GM21529 (cell line): ENCODE measurements at regions not wholly inside any gene's neighbourhood (a gene's known extent, or its start where the extent isn't known, plus 50 kb on each side); places are given as distances from the start of the nearest gene placed in this dataset.

Source experiments
- ATAC-seq: cut with Tn5 transposase; IDR thresholded peaks from one replicate; pipeline ENCODE4 v1.9.1; 2021; ENCODE audit not compliant: unreplicated experiment

DNA sequence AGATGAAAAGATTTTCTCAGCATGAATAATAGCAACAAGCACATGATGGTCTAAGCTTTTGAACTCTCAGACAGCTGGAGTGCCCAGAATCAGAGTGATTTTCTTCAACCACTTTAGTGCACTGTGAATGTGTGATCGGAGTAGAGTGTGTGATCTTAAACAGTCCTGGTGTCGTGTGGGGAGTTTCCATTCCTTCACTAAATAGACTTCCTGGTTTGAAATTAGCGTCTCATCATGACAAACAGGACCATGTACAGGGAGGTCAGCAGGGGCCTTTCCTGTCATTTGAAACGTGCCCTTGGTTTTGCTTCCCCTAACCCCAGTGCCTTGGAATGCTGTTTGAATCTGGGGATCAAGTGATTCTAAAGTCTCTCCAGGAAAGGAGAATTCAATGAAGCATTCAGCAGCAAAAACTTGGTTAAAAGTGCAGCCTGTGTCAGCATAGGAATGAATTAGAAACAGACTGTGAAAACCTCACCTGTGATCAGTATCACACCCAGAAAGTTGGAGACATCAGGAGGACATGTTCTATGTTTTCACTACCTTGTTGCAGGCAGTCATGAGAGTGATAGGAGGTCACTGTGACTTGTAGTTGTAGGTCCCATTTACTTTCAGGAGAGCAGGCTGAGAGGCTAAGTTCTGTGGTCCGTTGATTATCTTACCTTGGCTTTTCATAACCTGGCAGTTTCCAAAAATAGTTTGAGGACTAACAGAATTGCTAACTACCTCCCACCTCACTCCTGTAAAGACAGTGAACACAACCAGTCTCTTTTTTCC lies 400.3 kb downstream of the MTX2 start:
- ATAC-seq, result peak; percentile 56

GRCh38 chr2:176675271-176675949 lies 406.2 kb downstream of the MTX2 start:
- ATAC-seq, result no peak

- no peak for ATAC-seq
Observed at GRCh38 chr2:176677746-176678265, 408.6 kb downstream of the MTX2 start.

DNA sequence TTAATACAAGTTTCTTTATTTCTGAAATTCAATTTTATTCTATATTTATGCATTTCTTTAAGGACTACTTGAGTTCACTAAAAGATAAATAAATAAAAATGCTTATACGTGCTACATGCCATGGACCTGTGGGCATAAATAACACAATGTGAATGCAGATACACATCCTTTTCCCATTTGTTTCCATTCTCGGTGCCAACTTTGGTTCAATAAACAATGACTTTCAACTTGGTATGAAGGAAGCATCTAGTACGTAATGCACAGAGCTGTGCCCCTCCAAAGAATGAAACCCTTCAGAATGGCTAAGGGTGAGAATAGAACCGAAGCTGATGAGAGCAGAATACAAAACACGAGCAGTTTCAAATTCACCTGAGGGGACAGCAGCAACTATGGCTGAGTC lies 409.3 kb downstream of the MTX2 start:
- no peak for ATAC-seq

DNA sequence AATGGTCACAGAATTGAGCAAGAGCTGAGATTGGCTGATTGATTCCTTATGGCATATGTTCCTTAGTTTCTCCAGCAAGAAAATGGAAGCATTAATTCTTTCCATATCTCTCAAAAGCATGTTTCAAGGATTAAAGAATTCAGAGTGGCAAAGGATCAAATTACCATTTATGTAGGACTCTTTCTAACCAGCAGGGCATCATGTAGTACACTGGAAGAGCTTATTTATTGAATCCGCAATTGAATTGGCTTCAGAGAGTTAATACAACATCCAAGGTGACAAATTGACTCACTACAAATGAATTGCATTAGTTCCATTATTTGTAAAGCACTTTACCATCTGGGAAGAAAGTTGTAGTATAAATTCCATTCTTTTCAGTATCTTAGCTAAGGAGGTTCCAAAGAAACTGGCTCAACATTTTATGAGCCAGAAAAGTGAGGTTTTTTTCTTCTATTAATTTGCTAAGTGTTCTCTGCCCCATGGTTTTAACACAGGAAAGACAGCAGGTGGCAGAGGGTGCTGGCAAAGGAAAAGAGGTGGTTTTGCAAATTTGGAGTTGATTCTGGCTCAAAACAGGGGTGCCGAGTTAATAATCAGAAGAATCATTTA lies 409.9 kb downstream of the MTX2 start:
- ATAC-seq, result no peak

DNA sequence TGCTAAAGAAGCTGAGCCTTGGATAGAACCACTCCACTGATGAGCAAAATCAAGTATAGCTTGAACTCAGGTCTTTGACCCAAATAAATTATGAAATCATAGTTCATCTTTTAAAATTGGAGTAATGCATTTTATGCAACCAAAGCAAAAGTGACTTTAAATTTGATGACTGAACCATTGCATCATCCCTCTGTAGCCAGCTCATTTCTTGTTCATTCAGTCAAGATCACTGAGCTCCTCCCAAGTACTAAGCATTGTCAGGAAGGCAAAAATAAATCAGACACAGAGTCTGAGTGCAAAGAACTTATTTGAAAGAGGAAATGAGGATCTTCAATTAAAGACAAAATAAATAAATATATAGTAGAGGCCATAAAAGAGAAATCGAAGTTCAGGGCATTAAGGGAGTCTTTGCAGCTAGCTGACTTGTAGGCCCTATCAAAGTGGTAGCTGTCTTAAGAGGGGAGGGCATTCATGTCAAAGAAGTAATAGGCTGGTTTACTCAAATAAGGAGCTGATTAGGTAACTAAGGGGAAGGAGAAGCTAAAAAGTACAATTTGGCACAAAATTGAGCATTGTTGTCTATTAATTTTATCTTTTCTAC lies 411.8 kb downstream of the MTX2 start:
- ATAC-seq, result no peak

GRCh38 chr2:176681584-176682115 lies 412.4 kb downstream of the MTX2 start:
- no peak for ATAC-seq

DNA sequence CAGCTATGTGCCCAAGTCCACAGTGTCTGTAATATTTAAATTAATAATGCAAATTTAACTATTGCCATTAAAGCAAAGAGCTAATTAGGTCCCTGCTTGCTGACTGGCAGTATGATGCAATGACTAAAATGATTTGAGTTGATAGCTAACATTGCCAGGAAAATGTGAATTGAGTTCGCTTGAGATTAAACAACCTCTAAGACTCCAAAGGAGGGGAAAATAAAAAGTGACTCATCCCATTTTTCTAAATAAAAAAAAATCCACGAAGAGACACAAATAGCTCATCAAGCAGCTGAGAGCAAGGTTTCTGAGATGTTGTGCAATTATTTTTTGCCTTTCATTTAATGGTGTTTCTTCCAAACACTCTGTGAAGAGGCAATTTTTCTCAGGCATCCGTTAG lies 413.0 kb downstream of the MTX2 start:
- ATAC-seq, result no peak

- ATAC-seq, result no peak
Observed at GRCh38 chr2:176683618-176684111, 414.4 kb downstream of the MTX2 start.

DNA sequence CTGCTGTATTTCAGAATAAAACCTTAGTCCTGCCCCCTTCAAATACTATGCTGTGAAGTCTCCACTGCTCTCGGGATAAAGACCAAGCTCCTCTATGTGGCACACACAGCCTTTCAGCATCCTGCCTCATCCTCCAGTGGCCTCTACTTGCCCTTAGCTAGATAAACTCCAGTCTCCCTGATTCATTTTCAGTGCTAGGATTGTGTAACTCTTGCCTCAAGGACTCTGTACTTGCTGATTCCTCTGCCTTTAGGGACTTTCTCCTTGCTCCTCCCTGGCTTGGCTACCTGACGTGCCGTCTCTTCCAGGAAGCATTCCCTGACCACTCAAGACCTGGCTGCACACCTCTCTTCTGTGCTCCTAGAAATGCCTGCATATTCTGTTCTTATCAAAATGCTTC lies 416.7 kb downstream of the MTX2 start:
- no peak for ATAC-seq

GRCh38 chr2:176686328-176686727 lies 417.1 kb downstream of the MTX2 start:
- ATAC-seq, result no peak

DNA sequence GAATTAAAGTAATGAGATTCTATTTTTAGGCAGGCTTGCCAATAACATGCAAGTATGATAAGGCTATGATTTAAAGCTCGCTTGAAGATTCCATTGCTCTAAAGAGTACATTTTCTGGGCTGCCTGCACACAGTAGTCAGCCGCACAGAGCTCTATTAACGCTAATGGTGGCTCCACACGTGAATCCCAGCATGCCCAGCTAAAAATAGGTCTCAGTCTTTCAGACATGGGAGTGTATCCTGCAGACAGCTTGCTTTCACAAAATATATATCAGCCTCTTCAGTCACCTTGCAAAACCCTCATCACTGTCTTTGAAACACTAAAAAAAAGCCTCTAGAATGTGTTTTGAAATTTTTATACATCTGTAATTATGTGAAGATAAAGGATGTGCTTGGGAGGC lies 418.1 kb downstream of the MTX2 start:
- ATAC-seq, result no peak

DNA sequence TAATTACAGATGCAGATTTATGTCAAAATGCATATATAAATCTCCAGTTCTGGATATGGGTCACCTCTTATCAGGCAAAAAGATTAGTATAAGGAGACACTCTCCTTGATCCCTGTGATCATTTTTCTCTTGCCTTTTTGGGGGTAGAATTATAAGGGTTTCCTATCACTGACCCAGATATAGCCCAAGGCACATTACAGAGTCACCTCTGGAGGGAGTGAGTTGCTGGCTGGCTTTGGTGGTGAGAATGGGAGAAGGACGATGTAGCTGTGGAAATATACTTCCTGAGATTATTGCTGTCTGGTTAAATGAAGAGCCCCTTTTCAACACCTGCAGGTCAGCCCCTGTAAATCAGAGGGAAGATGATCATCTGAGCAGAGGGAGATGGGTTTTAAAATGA lies 418.7 kb downstream of the MTX2 start:
- ATAC-seq, result no peak

DNA sequence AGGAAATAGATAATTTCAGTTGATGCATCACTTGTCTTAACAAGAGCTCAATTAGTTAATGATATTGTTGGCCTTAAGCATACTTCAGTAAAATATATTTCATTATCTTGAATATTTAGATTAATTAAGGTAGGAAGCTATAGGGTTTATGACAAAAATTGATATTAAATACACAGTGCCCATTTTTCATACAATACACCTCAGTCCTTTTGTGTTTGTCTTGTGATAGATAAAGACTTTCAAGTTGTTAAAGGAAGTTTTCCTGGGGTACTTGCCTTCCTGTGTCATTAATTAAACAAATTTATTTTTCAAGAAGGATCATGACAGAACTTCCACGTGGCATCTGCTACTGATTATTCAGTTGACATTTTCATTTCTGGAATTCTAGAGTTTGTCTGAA lies 420.5 kb downstream of the MTX2 start:
- no peak for ATAC-seq

- ATAC-seq, result no peak
Observed at GRCh38 chr2:176691471-176691870, 422.2 kb downstream of the MTX2 start.

DNA sequence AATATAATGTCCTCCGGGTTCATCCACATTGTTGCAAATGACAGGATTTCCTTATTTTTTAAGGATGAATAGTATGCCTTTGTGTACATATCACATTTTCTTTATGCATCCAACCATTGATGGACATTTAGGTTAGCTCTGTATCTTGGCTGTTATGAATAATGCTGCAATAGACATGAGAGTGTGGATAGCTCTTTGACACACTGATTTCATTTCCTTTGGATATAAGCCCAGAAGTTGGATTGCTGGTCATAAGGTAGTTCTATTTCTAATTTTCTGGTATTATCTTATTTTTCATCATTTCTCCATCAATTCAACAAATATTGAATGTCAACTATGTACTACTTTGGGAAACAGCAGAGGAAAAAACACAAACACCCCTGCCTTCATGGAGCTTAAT lies 423.3 kb downstream of the MTX2 start:
- ATAC-seq, result no peak

DNA sequence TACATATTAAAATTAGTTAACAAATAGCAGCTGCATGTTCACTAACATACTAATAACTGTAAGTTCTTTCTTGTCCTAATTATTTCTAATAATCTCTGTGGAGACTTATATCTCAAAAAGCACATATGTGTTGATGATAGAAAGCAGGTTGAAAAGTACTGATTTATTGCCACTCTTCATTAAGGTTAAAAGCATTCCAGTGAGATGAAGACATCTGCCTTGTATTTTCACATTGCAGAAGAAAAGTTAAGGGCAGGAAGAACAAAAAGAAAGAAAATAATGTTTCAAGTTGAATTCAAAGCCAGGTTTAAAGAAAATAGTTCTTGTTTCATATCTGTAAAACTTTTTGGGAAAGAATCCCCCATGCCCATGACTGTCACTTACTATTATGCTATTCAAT lies 429.9 kb downstream of the MTX2 start:
- no peak for ATAC-seq

DNA sequence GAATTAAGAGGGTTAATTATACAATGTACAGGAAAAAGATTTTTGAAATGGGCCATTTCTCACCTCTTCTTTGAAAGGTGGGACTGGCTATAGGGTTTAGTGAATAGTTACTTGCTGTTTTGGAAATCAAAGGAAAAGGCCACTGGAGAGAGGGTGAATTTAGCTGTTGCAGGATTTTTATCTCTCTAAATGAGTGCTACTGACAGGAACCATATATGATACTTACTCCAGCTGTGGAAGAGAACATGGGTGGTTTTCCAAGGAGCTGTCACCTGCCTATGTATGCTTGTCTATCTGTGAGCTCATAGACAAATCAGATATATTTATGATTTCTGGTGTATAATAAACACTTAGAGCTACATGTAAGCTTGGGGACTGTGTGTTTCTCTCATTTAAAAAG lies 430.4 kb downstream of the MTX2 start:
- no peak for ATAC-seq

- ATAC-seq, result no peak
Observed at GRCh38 chr2:176702131-176702530, 432.9 kb downstream of the MTX2 start.

DNA sequence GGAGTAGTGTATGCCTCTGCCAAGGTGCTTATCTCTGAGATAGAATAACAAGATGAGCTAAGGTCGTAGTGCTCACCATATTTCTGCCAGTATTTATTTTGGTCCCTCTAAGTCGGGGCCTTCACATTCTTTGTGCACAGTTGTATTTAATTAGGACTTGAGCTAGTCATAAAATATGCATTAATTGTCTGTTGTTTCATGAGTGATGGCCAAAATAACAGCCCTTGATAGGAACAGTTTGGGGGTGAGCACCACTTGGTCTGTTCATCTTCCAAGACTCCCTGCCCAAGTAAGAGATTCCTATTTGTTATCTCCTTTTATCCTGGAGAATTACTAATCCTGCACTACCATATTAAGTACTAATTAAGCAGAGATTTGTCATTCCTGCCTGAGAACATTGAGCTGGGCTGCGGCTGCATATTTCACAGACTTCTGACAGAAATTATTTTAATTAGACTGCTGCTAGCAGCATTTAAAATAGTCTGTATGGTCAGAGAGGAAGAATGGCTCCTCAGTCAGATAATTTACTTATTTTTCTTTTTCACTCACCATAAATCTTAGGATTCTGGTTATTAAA lies 435.1 kb downstream of the MTX2 start:
- no peak for ATAC-seq
